Mammary epithelial cell (primary cell): ENCODE measurements at regions not wholly inside any gene's neighbourhood (a gene's known extent, or its start where the extent isn't known, plus 50 kb on each side); places are given as distances from the start of the nearest gene placed in this dataset.

Source experiments
- EZH2 ChIP-seq: IDR thresholded peaks from 2 replicates; pipeline ENCODE4 v1.6.1; 2012; ENCODE audit warnings: low read length, inconsistent platforms, borderline replicate concordance
- TF ChIP-seq, protein P1 (sequence below), 2 donors: IDR thresholded peaks in 1 of 2; conservative IDR thresholded peaks in 1 of 2; 2 replicates each; pipeline ENCODE4 v1.5.1; 2011 to 2012; ENCODE audit warnings: inconsistent platforms in 2 of 2, low read length in 2 of 2, mild to moderate bottlenecking in 2 of 2, control low read depth in 1 of 2, low read depth in 1 of 2; ENCODE audit not compliant: insufficient read depth in 1 of 2; ENCODE audit errors: extremely low read depth in 1 of 2

DNA sequence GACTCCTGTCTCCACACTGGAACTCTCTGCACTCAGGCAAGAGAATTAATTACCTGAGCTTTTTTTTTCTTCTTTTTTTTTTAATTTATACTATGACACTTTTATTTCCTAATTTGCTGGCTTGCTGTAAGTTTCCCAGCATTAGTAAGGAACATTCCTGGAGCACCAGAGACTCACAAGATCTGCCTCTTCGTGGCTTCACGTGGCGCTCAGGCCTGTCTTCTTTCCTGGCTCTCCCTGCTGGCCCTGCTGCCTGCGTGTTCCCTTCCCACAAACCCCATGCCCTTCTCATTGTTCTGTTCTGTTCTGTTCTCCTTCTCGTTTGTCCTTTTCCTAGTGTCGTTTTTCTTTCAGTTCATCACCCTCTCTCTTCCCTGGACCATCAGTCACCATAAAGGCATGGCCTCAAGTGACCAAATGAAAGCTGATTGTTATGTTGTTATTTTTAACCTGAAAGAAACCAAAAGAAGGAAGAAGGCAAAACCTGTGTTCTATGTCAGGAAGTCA is 591.6 kb upstream of the PFKP start:
- no peak for TF ChIP-seq EZH2
- TF ChIP-seq, protein P1, sequence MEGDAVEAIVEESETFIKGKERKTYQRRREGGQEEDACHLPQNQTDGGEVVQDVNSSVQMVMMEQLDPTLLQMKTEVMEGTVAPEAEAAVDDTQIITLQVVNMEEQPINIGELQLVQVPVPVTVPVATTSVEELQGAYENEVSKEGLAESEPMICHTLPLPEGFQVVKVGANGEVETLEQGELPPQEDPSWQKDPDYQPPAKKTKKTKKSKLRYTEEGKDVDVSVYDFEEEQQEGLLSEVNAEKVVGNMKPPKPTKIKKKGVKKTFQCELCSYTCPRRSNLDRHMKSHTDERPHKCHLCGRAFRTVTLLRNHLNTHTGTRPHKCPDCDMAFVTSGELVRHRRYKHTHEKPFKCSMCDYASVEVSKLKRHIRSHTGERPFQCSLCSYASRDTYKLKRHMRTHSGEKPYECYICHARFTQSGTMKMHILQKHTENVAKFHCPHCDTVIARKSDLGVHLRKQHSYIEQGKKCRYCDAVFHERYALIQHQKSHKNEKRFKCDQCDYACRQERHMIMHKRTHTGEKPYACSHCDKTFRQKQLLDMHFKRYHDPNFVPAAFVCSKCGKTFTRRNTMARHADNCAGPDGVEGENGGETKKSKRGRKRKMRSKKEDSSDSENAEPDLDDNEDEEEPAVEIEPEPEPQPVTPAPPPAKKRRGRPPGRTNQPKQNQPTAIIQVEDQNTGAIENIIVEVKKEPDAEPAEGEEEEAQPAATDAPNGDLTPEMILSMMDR (conservative IDR thresholded peaks at IDR 0.05 in 1 of 2, IDR thresholded peaks at IDR 0.05 in 1 of 2; ENCODE audit: extremely low read depth in 1 of 2, insufficient read depth in 1 of 2, low read depth in 1 of 2, low read length in 2 of 2), result no peak
